GM23338 (cell line): ENCODE measurements at regions not wholly inside any gene's neighbourhood (a gene's known extent, or its start where the extent isn't known, plus 50 kb on each side); places are given as distances from the start of the nearest gene placed in this dataset.

Source experiments
- ATAC-seq: fragments of 200-7000 bp; cut with Tn5 transposase; 3 replicates; pipeline ENCODE4 v1.9.1; 2020
- DNase-seq: peaks from one replicate; pipeline ENCODE4 v3.0.0-alpha.2; 2015; ENCODE audit warnings: low spot score
- H2AFZ ChIP-seq: fragments of 200-600 bp; sonication (generic); 2 replicates; pipeline ENCODE4 v1.8.0; 2016; ENCODE audit warnings: antibody characterized with exemption, mild to moderate bottlenecking, moderate library complexity
- H3F3A ChIP-seq: fragments of 200-600 bp; sonication (generic); replicated peaks from 2 replicates; pipeline ENCODE4 v1.8.0; 2017; ENCODE audit warnings: antibody characterized with exemption, mixed run types, low read depth
- H3K27ac ChIP-seq: fragments of 200-600 bp; sonication (generic); 2 replicates; pipeline ENCODE4 v1.6.1; 2016; ENCODE audit warnings: low read depth
- H3K27me3 ChIP-seq: fragments of 200-600 bp; sonication (generic); 2 replicates; pipeline ENCODE4 v1.8.0; 2016; ENCODE audit warnings: mild to moderate bottlenecking, mixed run types, moderate library complexity; ENCODE audit not compliant: insufficient read depth
- H3K36me3 ChIP-seq: fragments of 200-600 bp; sonication (generic); 2 replicates; pipeline ENCODE4 v1.8.0; 2016; ENCODE audit warnings: mild to moderate bottlenecking; ENCODE audit not compliant: insufficient read depth
- H3K4me1 ChIP-seq: fragments of 200-600 bp; sonication (generic); 2 replicates; pipeline ENCODE4 v1.8.0; 2016; ENCODE audit warnings: mild to moderate bottlenecking, moderate library complexity; ENCODE audit not compliant: insufficient read depth
- H3K4me2 ChIP-seq: fragments of 200-600 bp; sonication (generic); 2 replicates; pipeline ENCODE4 v1.7.1; 2017; ENCODE audit warnings: mixed run types
- H3K4me3 ChIP-seq: fragments of 200-600 bp; sonication (generic); 2 replicates; pipeline ENCODE4 v1.6.1; 2016; ENCODE audit warnings: mixed run types
- H3K79me2 ChIP-seq: fragments of 200-600 bp; sonication (generic); replicated peaks from 2 replicates; pipeline ENCODE4 v1.8.0; 2017; ENCODE audit warnings: mild to moderate bottlenecking; ENCODE audit not compliant: insufficient read depth
- H3K9me2 ChIP-seq: fragments of 200-600 bp; sonication (generic); 2 replicates; pipeline ENCODE4 v1.8.0; 2017; ENCODE audit not compliant: insufficient read depth
- H4K20me1 ChIP-seq: fragments of 200-600 bp; sonication (generic); replicated peaks from 2 replicates; pipeline ENCODE4 v1.8.0; 2017; ENCODE audit warnings: mild to moderate bottlenecking; ENCODE audit not compliant: insufficient read depth
- H3K27ac Mint-ChIP-seq: 2 replicates; pipeline ENCODE4 v1.8.0; 2020; ENCODE audit warnings: inconsistent platforms, mild to moderate bottlenecking, moderate library complexity, mixed read lengths
- H3K27me3 Mint-ChIP-seq: 3 replicates; pipeline ENCODE4 v1.8.0; 2022; ENCODE audit warnings: low read depth, mild to moderate bottlenecking, moderate library complexity, mixed read lengths, inconsistent platforms; ENCODE audit not compliant: insufficient read depth, poor library complexity
- H3K36me3 Mint-ChIP-seq: 3 replicates; pipeline ENCODE4 v1.8.0; 2021; ENCODE audit warnings: low read depth, mild to moderate bottlenecking, inconsistent platforms, moderate library complexity, mixed read lengths
- H3K4me1 Mint-ChIP-seq: 3 replicates; pipeline ENCODE4 v1.8.0; 2020; ENCODE audit warnings: mild to moderate bottlenecking, inconsistent platforms, mixed read lengths
- H3K4me3 Mint-ChIP-seq: 3 replicates; pipeline ENCODE4 v1.8.0; 2021; ENCODE audit warnings: moderate library complexity, mild to moderate bottlenecking, inconsistent platforms, mixed read lengths
- H3K9me3 Mint-ChIP-seq: 3 replicates; pipeline ENCODE4 v1.8.0; 2020; ENCODE audit warnings: moderate library complexity, mild to moderate bottlenecking, inconsistent platforms, mixed read lengths
- CREB1 ChIP-seq: fragments of 250-450 bp; sonication (Bioruptor Pico); IDR thresholded peaks from 2 replicates; pipeline ENCODE4 v1.5.0; 2020; ENCODE audit warnings: low read depth, mild to moderate bottlenecking, moderate library complexity
- EZH2 ChIP-seq: fragments of 200-600 bp; sonication (generic); IDR thresholded peaks from one replicate; pipeline ENCODE4 v1.8.0; 2017; ENCODE audit warnings: antibody characterized with exemption, mild to moderate bottlenecking, low read depth; ENCODE audit not compliant: unreplicated experiment
- EZH2phosphoT487 ChIP-seq: fragments of 200-600 bp; sonication (generic); IDR thresholded peaks from one replicate; pipeline ENCODE4 v1.8.1; 2018; ENCODE audit warnings: antibody characterized with exemption; ENCODE audit not compliant: unreplicated experiment
- NANOG ChIP-seq: IDR thresholded peaks from 2 replicates; pipeline ENCODE4 v1.6.1; 2016; ENCODE audit warnings: antibody characterized with exemption, borderline replicate concordance
- POLR2AphosphoS5 ChIP-seq: IDR thresholded peaks from 2 replicates; pipeline ENCODE4 v1.6.1; 2016; ENCODE audit warnings: antibody characterized with exemption, low read depth
- STAT1 ChIP-seq: IDR thresholded peaks from one replicate; pipeline ENCODE4 v1.6.1; 2016; ENCODE audit warnings: antibody characterized with exemption; ENCODE audit not compliant: unreplicated experiment
- ZNF331 ChIP-seq: fragments of 250-450 bp; sonication (Bioruptor Pico); IDR thresholded peaks from 2 replicates; pipeline ENCODE4 v1.5.0; 2020; ENCODE audit warnings: low read depth, mild to moderate bottlenecking, moderate library complexity
- TF ChIP-seq, protein P1 (sequence below), 2 experiments: fragments of 200-600 bp in 1 of 2; sonication (generic) in 1 of 2; conservative IDR thresholded peaks; 2 replicates each; pipeline versions ENCODE4 v1.5.1 to v1.6.1; 2016 to 2017; ENCODE audit warnings: antibody characterized with exemption in 2 of 2, low read depth in 2 of 2, mild to moderate bottlenecking in 2 of 2, moderate library complexity in 1 of 2
- TF ChIP-seq, protein P2 (sequence below): IDR thresholded peaks from one replicate; pipeline ENCODE4 v1.6.1; 2018; ENCODE audit warnings: antibody characterized with exemption; ENCODE audit not compliant: unreplicated experiment
- TF ChIP-seq, protein P3 (sequence below): IDR thresholded peaks from 2 replicates; pipeline ENCODE4 v1.6.1; 2016; ENCODE audit warnings: antibody characterized with exemption

DNA sequence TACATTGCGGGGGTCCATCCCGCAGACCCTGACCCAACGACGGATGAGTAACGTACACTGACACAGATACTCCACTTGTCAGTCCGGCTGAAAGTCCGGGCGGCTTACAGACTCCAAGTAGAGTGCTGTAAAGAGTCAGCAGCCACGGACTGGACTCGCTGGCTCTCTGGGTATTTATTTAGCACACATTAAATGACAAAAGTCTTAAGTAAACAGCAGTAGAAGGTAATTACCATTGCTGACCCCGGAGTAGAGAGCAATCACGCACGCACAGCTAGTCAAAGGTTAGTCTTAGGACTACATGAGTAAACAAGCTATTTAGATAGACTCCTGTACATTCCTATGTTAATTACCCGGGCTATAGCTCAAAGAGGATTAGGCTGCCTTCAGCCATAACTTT, 780.9 kb downstream of the RPS29 start:
- Mint-ChIP-seq H3K36me3 (no peaks in the 10 kb centered on the region), H3K4me3 (no peak overlapping the region), H3K4me1 (peaks cover 8% of the 10 kb centered on the region; the same call in 2 of the 3 replicates), H3K9me3 (no peaks in the 10 kb centered on the region; the same call in 1 of the 3 replicates), H3K27me3 (peaks cover 82% of the 10 kb centered on the region), H3K27ac (no peak overlapping the region)
- H3K4me3 ChIP-seq: no peak overlapping the region
- H3K27me3 ChIP-seq: peaks cover 100% of the 10 kb centered on the region
- peaks cover 3% of the 10 kb centered on the region; the same call in 1 of the 2 replicates for H4K20me1 ChIP-seq
- no peak overlapping the region for H3K27ac ChIP-seq
- H3K79me2 ChIP-seq: no peaks in the 10 kb centered on the region
- no peaks in the 10 kb centered on the region for H3K4me1 ChIP-seq
- DNase-seq (peak; percentile 85), ATAC-seq (peak; percentile 99)
- no peaks in the 10 kb centered on the region for H3K9me2 ChIP-seq
- no peaks in the 10 kb centered on the region for H3F3A ChIP-seq
- H2AFZ ChIP-seq: no peak overlapping the region
- no peaks in the 10 kb centered on the region for H3K36me3 ChIP-seq
- TF ChIP-seq ZNF331 (CRISPR knock-in tag) (no peak), CREB1 (no peak), POLR2AphosphoS5 (0 out of 2 replicates have a peak, but pooled peaks have one; percentile 40), STAT1 (no peak), NANOG (peak; percentile 91)
- TF ChIP-seq, protein P1, sequence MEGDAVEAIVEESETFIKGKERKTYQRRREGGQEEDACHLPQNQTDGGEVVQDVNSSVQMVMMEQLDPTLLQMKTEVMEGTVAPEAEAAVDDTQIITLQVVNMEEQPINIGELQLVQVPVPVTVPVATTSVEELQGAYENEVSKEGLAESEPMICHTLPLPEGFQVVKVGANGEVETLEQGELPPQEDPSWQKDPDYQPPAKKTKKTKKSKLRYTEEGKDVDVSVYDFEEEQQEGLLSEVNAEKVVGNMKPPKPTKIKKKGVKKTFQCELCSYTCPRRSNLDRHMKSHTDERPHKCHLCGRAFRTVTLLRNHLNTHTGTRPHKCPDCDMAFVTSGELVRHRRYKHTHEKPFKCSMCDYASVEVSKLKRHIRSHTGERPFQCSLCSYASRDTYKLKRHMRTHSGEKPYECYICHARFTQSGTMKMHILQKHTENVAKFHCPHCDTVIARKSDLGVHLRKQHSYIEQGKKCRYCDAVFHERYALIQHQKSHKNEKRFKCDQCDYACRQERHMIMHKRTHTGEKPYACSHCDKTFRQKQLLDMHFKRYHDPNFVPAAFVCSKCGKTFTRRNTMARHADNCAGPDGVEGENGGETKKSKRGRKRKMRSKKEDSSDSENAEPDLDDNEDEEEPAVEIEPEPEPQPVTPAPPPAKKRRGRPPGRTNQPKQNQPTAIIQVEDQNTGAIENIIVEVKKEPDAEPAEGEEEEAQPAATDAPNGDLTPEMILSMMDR (conservative IDR thresholded peaks at IDR 0.05; ENCODE audit: low read depth in 2 of 2): no peak
- TF ChIP-seq, protein P2, sequence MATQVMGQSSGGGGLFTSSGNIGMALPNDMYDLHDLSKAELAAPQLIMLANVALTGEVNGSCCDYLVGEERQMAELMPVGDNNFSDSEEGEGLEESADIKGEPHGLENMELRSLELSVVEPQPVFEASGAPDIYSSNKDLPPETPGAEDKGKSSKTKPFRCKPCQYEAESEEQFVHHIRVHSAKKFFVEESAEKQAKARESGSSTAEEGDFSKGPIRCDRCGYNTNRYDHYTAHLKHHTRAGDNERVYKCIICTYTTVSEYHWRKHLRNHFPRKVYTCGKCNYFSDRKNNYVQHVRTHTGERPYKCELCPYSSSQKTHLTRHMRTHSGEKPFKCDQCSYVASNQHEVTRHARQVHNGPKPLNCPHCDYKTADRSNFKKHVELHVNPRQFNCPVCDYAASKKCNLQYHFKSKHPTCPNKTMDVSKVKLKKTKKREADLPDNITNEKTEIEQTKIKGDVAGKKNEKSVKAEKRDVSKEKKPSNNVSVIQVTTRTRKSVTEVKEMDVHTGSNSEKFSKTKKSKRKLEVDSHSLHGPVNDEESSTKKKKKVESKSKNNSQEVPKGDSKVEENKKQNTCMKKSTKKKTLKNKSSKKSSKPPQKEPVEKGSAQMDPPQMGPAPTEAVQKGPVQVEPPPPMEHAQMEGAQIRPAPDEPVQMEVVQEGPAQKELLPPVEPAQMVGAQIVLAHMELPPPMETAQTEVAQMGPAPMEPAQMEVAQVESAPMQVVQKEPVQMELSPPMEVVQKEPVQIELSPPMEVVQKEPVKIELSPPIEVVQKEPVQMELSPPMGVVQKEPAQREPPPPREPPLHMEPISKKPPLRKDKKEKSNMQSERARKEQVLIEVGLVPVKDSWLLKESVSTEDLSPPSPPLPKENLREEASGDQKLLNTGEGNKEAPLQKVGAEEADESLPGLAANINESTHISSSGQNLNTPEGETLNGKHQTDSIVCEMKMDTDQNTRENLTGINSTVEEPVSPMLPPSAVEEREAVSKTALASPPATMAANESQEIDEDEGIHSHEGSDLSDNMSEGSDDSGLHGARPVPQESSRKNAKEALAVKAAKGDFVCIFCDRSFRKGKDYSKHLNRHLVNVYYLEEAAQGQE: no peak
- H3K4me2 ChIP-seq: no peak overlapping the region

DNA sequence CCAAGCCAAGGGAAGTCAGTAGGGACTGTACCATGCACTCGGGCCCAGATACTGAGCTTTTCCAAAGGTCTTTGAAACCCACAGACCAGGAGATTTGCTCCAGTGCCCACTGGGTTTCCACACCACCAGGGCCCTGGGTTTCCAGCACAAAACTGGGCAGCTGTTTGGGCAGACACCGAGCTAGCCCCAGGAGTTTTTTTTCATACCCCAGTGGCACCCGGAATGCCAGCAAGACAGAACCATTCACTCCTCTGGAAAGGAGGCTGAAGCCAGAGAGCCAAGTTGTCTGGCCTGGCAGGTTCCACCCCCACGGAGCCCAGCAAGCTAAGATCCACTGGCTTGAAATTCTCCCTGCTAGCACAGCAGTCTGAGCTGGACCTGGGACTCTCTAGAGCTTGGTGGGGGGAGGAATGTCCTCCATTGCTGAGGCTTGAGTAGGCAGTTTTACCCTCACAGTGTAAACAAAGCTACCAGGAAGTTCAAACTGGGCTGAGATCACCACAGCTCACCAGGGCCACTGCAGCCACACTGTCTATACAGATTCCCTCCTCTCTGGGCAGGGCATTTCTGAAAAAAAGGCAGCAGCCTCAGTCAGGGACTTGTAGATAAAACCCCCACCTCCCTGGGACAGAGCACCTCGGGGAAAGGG, 793.7 kb downstream of the RPS29 start:
- H3K27me3 Mint-ChIP-seq: no peaks in the 10 kb centered on the region
- H3K4me1 Mint-ChIP-seq: peaks cover 3% of the 10 kb centered on the region
- peak; percentile 54 for ATAC-seq
- TF ChIP-seq, protein P2: no peak
- TF ChIP-seq, protein P1 (conservative IDR thresholded peaks at IDR 0.05; ENCODE audit: low read depth in 2 of 2): no peak
- no peak for TF ChIP-seq POLR2AphosphoS5
- TF ChIP-seq, protein P3, sequence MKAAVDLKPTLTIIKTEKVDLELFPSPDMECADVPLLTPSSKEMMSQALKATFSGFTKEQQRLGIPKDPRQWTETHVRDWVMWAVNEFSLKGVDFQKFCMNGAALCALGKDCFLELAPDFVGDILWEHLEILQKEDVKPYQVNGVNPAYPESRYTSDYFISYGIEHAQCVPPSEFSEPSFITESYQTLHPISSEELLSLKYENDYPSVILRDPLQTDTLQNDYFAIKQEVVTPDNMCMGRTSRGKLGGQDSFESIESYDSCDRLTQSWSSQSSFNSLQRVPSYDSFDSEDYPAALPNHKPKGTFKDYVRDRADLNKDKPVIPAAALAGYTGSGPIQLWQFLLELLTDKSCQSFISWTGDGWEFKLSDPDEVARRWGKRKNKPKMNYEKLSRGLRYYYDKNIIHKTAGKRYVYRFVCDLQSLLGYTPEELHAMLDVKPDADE: no peak
- TF ChIP-seq CREB1: no peak
- no peak for TF ChIP-seq EZH2
- TF ChIP-seq STAT1: no peak
- no peak for TF ChIP-seq EZH2phosphoT487

More for the DNA sequence above, 793.7 kb downstream of the RPS29 start:
- H3K27ac ChIP-seq: no peak overlapping the region
- H3K36me3 ChIP-seq: no peaks in the 10 kb centered on the region
- H3K9me2 ChIP-seq: 0 out of 2 replicates have a peak, but pooled peaks cover 3% of the 10 kb centered on the region
- Mint-ChIP-seq H3K4me3 (no peak overlapping the region), H3K36me3 (no peaks in the 10 kb centered on the region), H3K27ac (no peak overlapping the region), H3K9me3 (no peaks in the 10 kb centered on the region; the same call in 2 of the 3 replicates)
- no peak overlapping the region for H3K4me2 ChIP-seq
- no peaks in the 10 kb centered on the region for H3K27me3 ChIP-seq
- H4K20me1 ChIP-seq: no peaks in the 10 kb centered on the region
- H3K79me2 ChIP-seq: no peaks in the 10 kb centered on the region
- peak; percentile 4 for DNase-seq
- H2AFZ ChIP-seq: 0 out of 2 replicates have a peak overlapping the region, but pooled peaks have one; percentile 43
- no peak overlapping the region for H3K4me3 ChIP-seq
- H3K4me1 ChIP-seq: no peaks in the 10 kb centered on the region
- H3F3A ChIP-seq: no peaks in the 10 kb centered on the region
